Nephron (organoid): ENCODE measurements at regions not wholly inside any gene's neighbourhood (a gene's known extent, or its start where the extent isn't known, plus 50 kb on each side); places are given as distances from the start of the nearest gene placed in this dataset.

Experiments used
- H3K27ac Mint-ChIP-seq, 3 experiments: 2 replicates each; pipeline ENCODE4 v1.8.0; 2020; ENCODE audit warnings: mixed read lengths in 3 of 3, mild to moderate bottlenecking in 2 of 3, moderate library complexity in 1 of 3
- H3K27me3 Mint-ChIP-seq: 2 replicates; pipeline ENCODE4 v1.8.0; 2021; ENCODE audit warnings: low read depth, mild to moderate bottlenecking, moderate library complexity, mixed read lengths
- H3K36me3 Mint-ChIP-seq: 2 replicates; pipeline ENCODE4 v1.8.0; 2020; ENCODE audit warnings: low read depth, mixed read lengths
- H3K4me1 Mint-ChIP-seq: 2 replicates; pipeline ENCODE4 v1.8.0; 2020; ENCODE audit warnings: mixed read lengths
- H3K4me3 Mint-ChIP-seq, 3 experiments: 2 replicates each; pipeline ENCODE4 v1.8.0; 2020; ENCODE audit warnings: mild to moderate bottlenecking in 3 of 3, mixed read lengths in 3 of 3, moderate library complexity in 2 of 3
- H3K9me3 Mint-ChIP-seq: 2 replicates; pipeline ENCODE4 v1.8.0; 2020; ENCODE audit warnings: mixed read lengths
- TF ChIP-seq, protein P1 (sequence below), 3 experiments: fragments of 200-600 bp; sonication (generic); IDR thresholded peaks; one replicate each; pipeline ENCODE4 v1.5.0; 2021; ENCODE audit warnings: antibody characterized with exemption in 3 of 3; ENCODE audit not compliant: unreplicated experiment in 3 of 3

DNA sequence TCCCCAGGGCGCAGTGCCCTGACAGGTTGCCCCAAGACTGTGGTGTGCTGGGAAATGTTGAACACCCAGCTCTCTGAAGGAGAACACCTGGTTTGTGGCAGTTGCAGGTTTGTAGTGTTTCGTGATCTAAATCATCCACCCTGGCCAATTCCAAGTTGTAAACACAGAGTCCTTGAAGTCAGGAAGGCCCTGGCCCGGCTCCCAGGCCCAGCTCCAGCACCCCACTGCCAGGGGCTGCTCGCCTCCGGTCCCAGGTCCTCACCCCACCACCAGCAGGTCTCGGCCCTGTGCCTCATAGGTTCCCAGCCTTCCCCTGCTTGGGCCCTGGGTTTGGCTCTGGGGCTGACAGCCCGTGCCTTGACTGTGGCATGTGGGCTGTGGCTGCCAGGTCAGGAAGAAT lies 121.4 kb upstream of the MLN start:
- TF ChIP-seq, protein P1, sequence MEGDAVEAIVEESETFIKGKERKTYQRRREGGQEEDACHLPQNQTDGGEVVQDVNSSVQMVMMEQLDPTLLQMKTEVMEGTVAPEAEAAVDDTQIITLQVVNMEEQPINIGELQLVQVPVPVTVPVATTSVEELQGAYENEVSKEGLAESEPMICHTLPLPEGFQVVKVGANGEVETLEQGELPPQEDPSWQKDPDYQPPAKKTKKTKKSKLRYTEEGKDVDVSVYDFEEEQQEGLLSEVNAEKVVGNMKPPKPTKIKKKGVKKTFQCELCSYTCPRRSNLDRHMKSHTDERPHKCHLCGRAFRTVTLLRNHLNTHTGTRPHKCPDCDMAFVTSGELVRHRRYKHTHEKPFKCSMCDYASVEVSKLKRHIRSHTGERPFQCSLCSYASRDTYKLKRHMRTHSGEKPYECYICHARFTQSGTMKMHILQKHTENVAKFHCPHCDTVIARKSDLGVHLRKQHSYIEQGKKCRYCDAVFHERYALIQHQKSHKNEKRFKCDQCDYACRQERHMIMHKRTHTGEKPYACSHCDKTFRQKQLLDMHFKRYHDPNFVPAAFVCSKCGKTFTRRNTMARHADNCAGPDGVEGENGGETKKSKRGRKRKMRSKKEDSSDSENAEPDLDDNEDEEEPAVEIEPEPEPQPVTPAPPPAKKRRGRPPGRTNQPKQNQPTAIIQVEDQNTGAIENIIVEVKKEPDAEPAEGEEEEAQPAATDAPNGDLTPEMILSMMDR (IDR thresholded peaks at IDR 0.05; ENCODE audit: unreplicated experiment in 3 of 3), result no peak
- Mint-ChIP-seq H3K9me3 (peaks cover 6% of the 10 kb centered on the region), H3K4me1 (peaks cover 36% of the 10 kb centered on the region)

DNA sequence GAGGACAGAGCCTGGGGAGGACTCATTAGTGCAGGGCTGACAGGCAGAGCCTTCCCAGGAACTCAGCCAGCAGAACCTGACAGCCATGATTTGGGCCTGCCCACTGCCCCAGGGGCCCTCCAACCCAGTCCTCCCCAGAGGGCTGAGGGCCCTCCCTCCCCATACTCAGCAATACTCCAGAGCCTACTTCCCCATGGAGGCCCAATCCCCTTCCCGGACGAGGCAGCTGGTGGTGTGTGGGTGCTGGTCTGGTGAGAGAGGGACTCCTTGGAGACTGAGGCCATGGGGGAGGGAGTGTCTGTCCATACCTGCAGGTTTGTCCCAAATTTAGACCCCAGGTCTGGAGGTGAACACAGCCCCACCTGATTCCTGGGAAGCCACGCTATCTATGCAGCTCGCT lies 120.9 kb upstream of the MLN start:
- H3K9me3 Mint-ChIP-seq, result peaks cover 6% of the 10 kb centered on the region
- no peak overlapping the region for H3K4me3 Mint-ChIP-seq
- TF ChIP-seq, protein P1 (IDR thresholded peaks at IDR 0.05; ENCODE audit: unreplicated experiment in 3 of 3), result no peak
- no peak overlapping the region for H3K27ac Mint-ChIP-seq
- H3K27me3 Mint-ChIP-seq, result no peaks in the 10 kb centered on the region
- no peaks in the 10 kb centered on the region for H3K36me3 Mint-ChIP-seq
- peaks cover 31% of the 10 kb centered on the region for H3K4me1 Mint-ChIP-seq

More for the DNA sequence above, 121.4 kb upstream of the MLN start:
- H3K27ac Mint-ChIP-seq, result peak overlapping the region in 1 of 3 experiments; percentile 63
- no peak overlapping the region for H3K4me3 Mint-ChIP-seq
- no peaks in the 10 kb centered on the region for H3K27me3 Mint-ChIP-seq
- no peaks in the 10 kb centered on the region for H3K36me3 Mint-ChIP-seq

DNA sequence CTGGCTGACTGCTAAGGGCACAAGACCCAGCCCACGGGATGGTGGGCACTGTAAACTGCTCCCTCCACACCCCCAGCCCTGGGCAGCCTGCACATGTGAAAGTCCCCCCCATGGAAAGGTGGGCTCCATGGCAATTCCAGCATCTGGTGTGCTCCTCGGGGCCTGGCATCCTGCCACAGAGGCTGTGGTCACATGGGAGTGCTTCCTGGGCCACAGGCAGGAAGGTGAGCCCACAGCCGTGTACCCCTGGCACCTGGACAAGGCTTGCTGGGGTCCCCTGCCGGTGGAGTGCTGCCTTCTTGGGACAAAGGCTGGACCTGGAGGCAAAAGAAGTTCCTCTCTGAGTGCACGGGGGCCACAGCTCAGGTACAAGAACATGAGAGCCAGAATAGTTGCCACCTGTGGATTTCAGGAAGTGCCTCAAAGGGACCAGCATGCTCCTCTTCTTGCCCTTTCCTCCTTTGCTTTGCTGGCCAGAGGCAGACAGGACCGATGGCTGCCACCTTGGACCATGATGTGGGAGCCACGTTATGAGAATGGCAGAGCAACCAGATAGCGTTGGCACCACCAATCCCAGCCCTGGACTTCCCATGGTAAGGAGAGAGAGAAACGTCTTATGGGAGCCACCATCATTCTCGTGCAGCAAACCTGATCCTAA lies 120.2 kb upstream of the MLN start:
- Mint-ChIP-seq H3K36me3 (no peaks in the 10 kb centered on the region), H3K4me1 (peaks cover 30% of the 10 kb centered on the region), H3K4me3 (no peak overlapping the region), H3K27me3 (peaks cover 5% of the 10 kb centered on the region), H3K9me3 (peaks cover 6% of the 10 kb centered on the region), H3K27ac (no peak overlapping the region)
- TF ChIP-seq, protein P1 (IDR thresholded peaks at IDR 0.05; ENCODE audit: unreplicated experiment in 3 of 3), result no peak

- Mint-ChIP-seq H3K27me3 (peaks cover 5% of the 10 kb centered on the region), H3K4me1 (peaks cover 21% of the 10 kb centered on the region), H3K9me3 (no peaks in the 10 kb centered on the region), H3K27ac (no peak overlapping the region), H3K36me3 (no peaks in the 10 kb centered on the region), H3K4me3 (no peak overlapping the region)
- TF ChIP-seq, protein P1 (IDR thresholded peaks at IDR 0.05; ENCODE audit: unreplicated experiment in 3 of 3), result no peak
Observed at GRCh38 chr6:33921745-33922144, 117.9 kb upstream of the MLN start.

GRCh38 chr6:33918175-33918695 lies 114.4 kb upstream of the MLN start:
- Mint-ChIP-seq H3K4me1 (peaks cover 25% of the 10 kb centered on the region), H3K36me3 (no peaks in the 10 kb centered on the region), H3K27ac (no peak overlapping the region), H3K9me3 (peaks cover 3% of the 10 kb centered on the region), H3K4me3 (no peak overlapping the region), H3K27me3 (peaks cover 20% of the 10 kb centered on the region)
- TF ChIP-seq, protein P1 (IDR thresholded peaks at IDR 0.05; ENCODE audit: unreplicated experiment in 3 of 3), result no peak

DNA sequence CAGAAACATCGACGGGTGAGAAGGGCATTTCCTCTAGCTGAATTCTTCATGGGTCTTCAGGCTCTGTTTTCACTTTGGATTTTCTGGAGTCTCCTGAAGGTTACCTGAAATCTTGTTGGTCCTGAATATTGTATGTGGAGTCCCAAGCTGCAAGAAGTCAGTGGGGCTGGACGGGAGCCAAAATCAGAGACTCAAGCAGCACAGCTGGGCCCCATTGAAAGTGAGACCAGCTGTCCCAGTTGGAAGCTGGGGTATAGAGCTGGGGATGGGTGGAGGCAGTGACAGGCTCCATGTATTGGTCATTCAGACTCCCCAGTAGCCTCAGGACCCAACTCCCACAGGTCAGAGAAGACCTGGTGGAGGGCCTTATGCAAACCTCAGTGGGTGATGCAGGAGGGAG lies 111.3 kb upstream of the MLN start:
- TF ChIP-seq, protein P1 (IDR thresholded peaks at IDR 0.05; ENCODE audit: unreplicated experiment in 3 of 3), result no peak
- Mint-ChIP-seq H3K36me3 (no peaks in the 10 kb centered on the region), H3K27ac (peak overlapping the region in 2 of 3 experiments; percentile 6 to 70), H3K4me3 (peak overlapping the region in 1 of 3 experiments; percentile 51), H3K27me3 (peaks cover 24% of the 10 kb centered on the region), H3K4me1 (peaks cover 32% of the 10 kb centered on the region), H3K9me3 (peaks cover 3% of the 10 kb centered on the region)
